K562 (cell line): ENCODE measurements at regions not wholly inside any gene's neighbourhood (a gene's known extent, or its start where the extent isn't known, plus 50 kb on each side); places are given as distances from the start of the nearest gene placed in this dataset.

ENCODE experiments used
- ATAC-seq: fragments of 200-7000 bp; cut with Tn5 transposase; 3 replicates; pipeline ENCODE4 v1.9.1; 2020; ENCODE audit warnings: moderate library complexity
- BruUV-seq: library from RNA; stranded (reverse); fragments of 400-500 nt; replicated peaks from 2 replicates; lab custom pipeline; 2021; lab: Mats Ljungman, UMichigan
- CTCF ChIA-PET: fragments of 300-600 bp; formaldehyde crosslinking; extraction: SDS; loops from one replicate; lab custom pipeline; 2021; ENCODE audit warnings: low intra/inter-chr PET ratio; lab: Yijun Ruan, JAX
- POLR2A ChIA-PET: fragments of 300-600, 350-650 bp; sonication (Branson Sonifier 250); formaldehyde crosslinking; extraction: SDS; loops from one replicate; lab custom pipeline; 2021; ENCODE audit warnings: antibody characterized with exemption, inconsistent platforms; lab: Yijun Ruan, JAX
- DNase-seq, 4 experiments: peaks; one replicate each; pipeline versions ENCODE4 v3.0.0 to v3.0.0-alpha.2; 2011 to 2018; ENCODE audit warnings: low spot score in 3 of 4, mixed read lengths in 3 of 4; ENCODE audit errors: extremely low read depth in 1 of 4
- FAIRE-seq: peaks from 2 replicates; lab custom pipeline; 2011; peaks lifted over from hg19 to GRCh38; lab: Jason Lieb, UNC
- H2AFZ ChIP-seq: 2 replicates; pipeline ENCODE4 v1.6.0; 2011; ENCODE audit warnings: low read depth, low read length, control low read depth, inconsistent platforms
- H3K27ac ChIP-seq: fragments of 200-600 bp; 3 replicates; pipeline ENCODE4 v1.8.0; 2011; ENCODE audit warnings: low read depth, mild to moderate bottlenecking, control low read depth, inconsistent platforms, low read length, moderate library complexity, mixed read lengths; ENCODE audit errors: extremely low read depth
- H3K27me3 ChIP-seq, 2 experiments: fragments of 300-600 bp in 1 of 2; 2 replicates in 1 of 2; 3 replicates in 1 of 2; pipeline versions ENCODE4 v1.6.0 to v1.8.0; 2011; ENCODE audit warnings: inconsistent platforms in 2 of 2, low read length in 2 of 2, mild to moderate bottlenecking in 1 of 2, mixed read lengths in 1 of 2, moderate library complexity in 1 of 2; ENCODE audit not compliant: control insufficient read depth in 2 of 2, insufficient read depth in 2 of 2
- H3K36me3 ChIP-seq: fragments of 300-600 bp; 3 replicates; pipeline ENCODE4 v1.8.0; 2011; ENCODE audit warnings: mild to moderate bottlenecking, low read length, inconsistent platforms; ENCODE audit not compliant: control insufficient read depth, insufficient read depth
- H3K4me1 ChIP-seq, 2 experiments: fragments of 200-600 bp in 1 of 2; replicated peaks in 1 of 2; 2 replicates in 1 of 2; 3 replicates in 1 of 2; pipeline versions ENCODE4 v1.5.1 to v1.8.0; 2011; ENCODE audit warnings: inconsistent platforms in 2 of 2, low read length in 2 of 2, mild to moderate bottlenecking in 1 of 2, mixed read lengths in 1 of 2, moderate library complexity in 1 of 2; ENCODE audit not compliant: control insufficient read depth in 2 of 2, insufficient read depth in 2 of 2
- H3K4me2 ChIP-seq: 2 replicates; pipeline ENCODE4 v1.6.1; 2011; ENCODE audit warnings: low read length, control low read depth, inconsistent platforms, mixed read lengths; ENCODE audit not compliant: insufficient read depth
- H3K4me3 ChIP-seq: fragments of 200-600 bp; sonication (generic), shearing (Covaris generic); 2 replicates; pipeline ENCODE4 v1.5.1; 2016; ENCODE audit warnings: control low read depth, inconsistent platforms
- H3K79me2 ChIP-seq: fragments of 200-600 bp; 3 replicates; pipeline ENCODE4 v1.8.0; 2011; ENCODE audit warnings: low read length, inconsistent platforms; ENCODE audit not compliant: control insufficient read depth, insufficient read depth
- H3K9ac ChIP-seq, 2 experiments: 2 replicates each; pipeline versions ENCODE4 v1.6.0 to v1.6.1; 2011; ENCODE audit warnings: low read depth in 2 of 2, low read length in 2 of 2, control low read depth in 1 of 2, inconsistent platforms in 1 of 2, mild to moderate bottlenecking in 1 of 2, mixed read lengths in 1 of 2; ENCODE audit not compliant: insufficient read depth in 1 of 2
- H3K9me1 ChIP-seq: one replicate; pipeline ENCODE4 v1.6.0; 2011; ENCODE audit warnings: inconsistent platforms, mild to moderate bottlenecking, low read length, moderate library complexity; ENCODE audit not compliant: control insufficient read depth, insufficient read depth
- H3K9me3 ChIP-seq: replicated peaks from 2 replicates; pipeline ENCODE4 v1.5.1; 2011; ENCODE audit warnings: low read depth, low read length, inconsistent platforms; ENCODE audit not compliant: control insufficient read depth, insufficient read depth
- H4K20me1 ChIP-seq: replicated peaks from 2 replicates; pipeline ENCODE4 v1.6.1; 2011; ENCODE audit warnings: low read length, inconsistent platforms, mixed read lengths; ENCODE audit not compliant: control insufficient read depth, insufficient read depth
- CEBPB ChIP-seq: fragments of 450-650 bp; IDR thresholded peaks from 2 replicates; pipeline ENCODE4 v1.6.1; 2016; ENCODE audit warnings: missing genetic modification characterization, missing compliant biosample characterization
- CEBPG ChIP-seq, 3 experiments: fragments of 200-800 bp in 1 of 3; sonication (Bioruptor generic) in 1 of 3; sonication (generic) in 1 of 3; formaldehyde crosslinking in 1 of 3; IDR thresholded peaks in 2 of 3; conservative IDR thresholded peaks in 1 of 3; 2 replicates each; pipeline versions ENCODE4 v1.6.1 to v1.8.0; 2016 to 2022; ENCODE audit warnings: missing compliant biosample characterization in 2 of 3, missing genetic modification characterization in 2 of 3, mild to moderate bottlenecking in 1 of 3, missing genetic modification reagents in 1 of 3
- HDAC3 ChIP-seq: fragments of 450-650 bp; IDR thresholded peaks from 2 replicates; pipeline ENCODE4 v1.6.1; 2018; ENCODE audit warnings: borderline replicate concordance, mild to moderate bottlenecking, moderate library complexity; ENCODE audit not compliant: partially characterized antibody
- MEIS2 ChIP-seq: fragments of 450-650 bp; IDR thresholded peaks from 2 replicates; pipeline ENCODE4 v1.6.1; 2014; ENCODE audit warnings: mild to moderate bottlenecking; ENCODE audit not compliant: partially characterized antibody
- PKNOX1 ChIP-seq: fragments of 450-650 bp; IDR thresholded peaks from 2 replicates; pipeline ENCODE4 v1.6.1; 2016
- SP1 ChIP-seq: sonication (generic); formaldehyde crosslinking; IDR thresholded peaks from 2 replicates; pipeline ENCODE4 v1.8.1; 2022; ENCODE audit warnings: mild to moderate bottlenecking, missing genetic modification reagents
- ZNF121 ChIP-seq: sonication (generic); formaldehyde crosslinking; conservative IDR thresholded peaks from 2 replicates; pipeline ENCODE4 v1.8.0; 2022; ENCODE audit warnings: missing genetic modification reagents
- WGBS: fragments of 100-300 bp; shearing (Covaris generic); methylation state at CpG from one replicate; pipeline ENCODE4 v1.1.6; 2016; ENCODE audit warnings: low coverage, mixed read lengths; ENCODE audit not compliant: insufficient coverage; ENCODE audit errors: missing lambda C conversion rate; 5-methylcytosine and 5-hydroxymethylcytosine counted together
- in situ Hi-C: fragments of 300-500 bp; cut with MboI; formaldehyde crosslinking; loops from 4 replicates; pipeline ENCODE4 v1.15.0; 2018; ENCODE audit warnings: inconsistent platforms, mixed read lengths
- intact Hi-C: fragments of 100-400 bp; cut with micrococcal nuclease; formaldehyde crosslinking; loops from 2 replicates; pipeline ENCODE4 v1.14.2; 2022

GRCh38 chr12:23352670-23353069, 596.8 kb downstream of the SOX5 start:
- H3K79me2 ChIP-seq = no peaks in the 10 kb centered on the region
- DNase-seq = no peak
- BruUV-seq = no TSS peak
- TF ChIP-seq SP1 (CRISPR knock-in tag) = no peak
- no peak for TF ChIP-seq HDAC3
- TF ChIP-seq CEBPB (tag) = 0 out of 2 replicates have a peak, but pooled peaks have one; percentile 37
- TF ChIP-seq CEBPG (CRISPR knock-in tag; IDR thresholded peaks at IDR 0.05) = 0 out of 2 replicates have a peak, but pooled peaks have one; percentile 14
- no peak for TF ChIP-seq CEBPG (tag; conservative IDR thresholded peaks at IDR 0.05 in 1 of 2, IDR thresholded peaks at IDR 0.05 in 1 of 2)
- TF ChIP-seq, all 486 proteins: peak for 2
- ATAC-seq (no peak), FAIRE-seq (peak; percentile 42)
- in situ Hi-C loops (no loop called here), intact Hi-C loops (no loop called here)
- no peaks in the 10 kb centered on the region for H3K27me3 ChIP-seq
- H3K27ac ChIP-seq = no peak overlapping the region
- WGBS = 32% methylated on average over 2 of the region's 2 CpGs
- no peak overlapping the region for H3K4me2 ChIP-seq
- CTCF ChIA-PET = no interaction called here
- H3K9me1 ChIP-seq = no peaks in the 10 kb centered on the region
- no peak overlapping the region for H3K9ac ChIP-seq
- POLR2A ChIA-PET = no interaction called here
- H4K20me1 ChIP-seq = no peaks in the 10 kb centered on the region
- no peaks in the 10 kb centered on the region for H3K4me1 ChIP-seq
- H3K4me3 ChIP-seq = no peak overlapping the region
- no peaks in the 10 kb centered on the region for H3K9me3 ChIP-seq
- H2AFZ ChIP-seq = no peak overlapping the region
- no peaks in the 10 kb centered on the region for H3K36me3 ChIP-seq

DNA sequence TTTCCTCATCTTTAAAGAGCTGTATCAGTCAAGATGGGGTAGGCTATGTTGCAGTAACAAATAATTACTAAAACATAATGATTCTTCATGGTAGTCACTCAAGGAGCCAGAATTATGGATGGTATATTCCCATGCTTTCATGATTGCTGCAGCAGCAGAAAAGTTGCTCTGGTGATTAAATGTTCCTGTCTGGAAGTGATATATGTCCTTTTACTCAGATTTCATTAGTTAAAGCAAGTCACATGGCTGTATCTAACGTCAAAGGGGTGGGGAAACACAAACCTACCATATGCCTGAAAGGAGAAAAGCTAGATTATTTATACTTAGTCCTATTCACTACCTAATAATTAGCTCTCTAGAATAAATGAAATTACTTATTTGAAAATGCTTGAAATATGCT, 594.7 kb downstream of the SOX5 start:
- no TSS peak for BruUV-seq
- ChIA-PET POLR2A (interaction anchor here (0.6 kb wide), 1 partner anchor 19 kb away, joined by 3 read pairs; no protein-coding TSS in a partner anchor), CTCF (no interaction called here)
- Histone ChIP-seq H3K4me3 (no peak overlapping the region), H3K36me3 (no peaks in the 10 kb centered on the region), H2AFZ (no peak overlapping the region), H3K27me3 (no peaks in the 10 kb centered on the region), H3K9ac (no peak overlapping the region), H3K27ac (no peak overlapping the region), H3K9me3 (no peaks in the 10 kb centered on the region), H3K79me2 (no peaks in the 10 kb centered on the region), H3K4me1 (no peaks in the 10 kb centered on the region), H3K9me1 (no peaks in the 10 kb centered on the region), H3K4me2 (no peak overlapping the region), H4K20me1 (no peaks in the 10 kb centered on the region)
- intact Hi-C loops = no loop called here
- no peak for DNase-seq
- FAIRE-seq = no peak
- WGBS = 18% methylated on average over 1 of the region's 1 CpG
- TF ChIP-seq ZNF121 (CRISPR knock-in tag) = no peak
- peak; percentile 72 for TF ChIP-seq MEIS2
- peak; percentile 80 for TF ChIP-seq PKNOX1
- in situ Hi-C loops = no loop called here
- no peak for ATAC-seq
